Activated T-helper 1 cell treated with anti-CD3 and anti-CD28 coated beads, Interleukin-12 subunit alpha, Interleukin-12 subunit beta, Interleukin-2, Interleukin-4 antibody, amounts not matched to agents 30 ng/mL and 10 ng/mL and 1 ng/mL, durations not matched to agents 14 hours and 24 hours and 36 hours (primary cell): ENCODE measurements at regions not wholly inside any gene's neighbourhood (a gene's known extent, or its start where the extent isn't known, plus 50 kb on each side); places are given as distances from the start of the nearest gene placed in this dataset.

Experiments used
- DNase-seq: peaks from one replicate; pipeline ENCODE4 v3.0.0; 2021; ENCODE audit warnings: low spot score
- H3K27ac Mint-ChIP-seq: one replicate; pipeline ENCODE4 v1.8.0; 2021; ENCODE audit warnings: mild to moderate bottlenecking, mixed read lengths
- H3K27me3 Mint-ChIP-seq: one replicate; pipeline ENCODE4 v1.8.0; 2022; ENCODE audit warnings: mild to moderate bottlenecking, moderate library complexity, mixed read lengths; ENCODE audit not compliant: insufficient read depth
- H3K36me3 Mint-ChIP-seq: one replicate; pipeline ENCODE4 v1.8.0; 2021; ENCODE audit warnings: low read depth, mixed read lengths
- H3K4me1 Mint-ChIP-seq: one replicate; pipeline ENCODE4 v1.8.0; 2021; ENCODE audit warnings: low read depth, mixed read lengths
- H3K4me3 Mint-ChIP-seq: one replicate; pipeline ENCODE4 v1.8.0; 2021; ENCODE audit warnings: mild to moderate bottlenecking, moderate library complexity, mixed read lengths
- H3K9me3 Mint-ChIP-seq: one replicate; pipeline ENCODE4 v1.8.0; 2021; ENCODE audit warnings: mixed read lengths
- intact Hi-C: fragments of 100-400 bp; cut with micrococcal nuclease; formaldehyde crosslinking; loops from one replicate; pipeline ENCODE4 v1.15.1; 2024

DNA sequence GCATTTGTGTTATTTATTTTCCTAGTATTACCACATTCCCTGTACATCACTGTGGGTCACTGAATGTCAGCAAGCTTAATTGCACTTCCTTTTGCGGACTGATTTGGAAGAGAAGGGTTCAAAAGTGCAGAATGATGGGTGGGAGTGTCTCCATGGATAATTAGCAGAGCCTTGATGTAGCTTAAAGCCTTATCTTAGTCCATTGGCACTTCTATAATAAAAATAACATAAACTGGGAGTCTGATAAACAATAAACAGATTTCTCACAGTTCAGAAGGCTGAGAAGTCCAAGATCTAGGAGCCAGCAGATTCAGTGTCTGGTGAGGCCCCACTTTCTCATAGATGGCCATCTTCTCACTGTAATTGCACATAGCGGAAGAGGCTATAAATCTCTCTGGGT is 501.1 kb upstream of the POU3F2 start:
- H3K27ac Mint-ChIP-seq: no peak overlapping the region
- intact Hi-C loops: no loop called here
- no peaks in the 10 kb centered on the region for H3K4me1 Mint-ChIP-seq
- H3K36me3 Mint-ChIP-seq: no peaks in the 10 kb centered on the region
- H3K27me3 Mint-ChIP-seq: no peaks in the 10 kb centered on the region
- no peak overlapping the region for H3K4me3 Mint-ChIP-seq
- DNase-seq: no peak
- H3K9me3 Mint-ChIP-seq: no peaks in the 10 kb centered on the region

- H3K4me1 Mint-ChIP-seq: no peaks in the 10 kb centered on the region
- DNase-seq: no peak
- no peak overlapping the region for H3K27ac Mint-ChIP-seq
- no peaks in the 10 kb centered on the region for H3K9me3 Mint-ChIP-seq
- intact Hi-C loops: no loop called here
- H3K36me3 Mint-ChIP-seq: no peaks in the 10 kb centered on the region
- H3K4me3 Mint-ChIP-seq: no peak overlapping the region
- H3K27me3 Mint-ChIP-seq: no peaks in the 10 kb centered on the region
These were observed 498.8 kb upstream of the POU3F2 start for GRCh38 chr6:98335594-98335993.

DNA sequence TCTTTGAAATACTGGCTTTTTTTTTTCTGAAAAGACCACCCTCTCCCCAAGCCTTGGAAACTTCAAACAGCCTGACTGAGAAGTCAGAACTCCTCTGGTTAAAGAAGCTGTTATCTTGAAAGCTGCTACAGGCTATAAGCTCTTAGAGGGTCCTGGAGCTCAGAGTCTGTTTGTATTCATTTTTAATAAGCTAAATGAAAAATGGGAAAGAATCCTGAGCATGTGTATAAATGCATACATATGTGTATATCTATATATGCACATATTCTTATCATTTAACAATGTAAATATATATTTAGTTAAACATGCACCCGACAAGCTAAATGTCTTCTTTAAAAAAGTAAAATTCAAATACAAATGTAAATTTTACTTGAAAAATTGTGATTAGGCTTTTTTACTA is 494.9 kb upstream of the POU3F2 start:
- no peak overlapping the region for H3K27ac Mint-ChIP-seq
- no peaks in the 10 kb centered on the region for H3K27me3 Mint-ChIP-seq
- intact Hi-C loops: no loop called here
- no peaks in the 10 kb centered on the region for H3K9me3 Mint-ChIP-seq
- no peaks in the 10 kb centered on the region for H3K36me3 Mint-ChIP-seq
- H3K4me3 Mint-ChIP-seq: no peak overlapping the region
- no peak for DNase-seq
- H3K4me1 Mint-ChIP-seq: no peaks in the 10 kb centered on the region

- Mint-ChIP-seq H3K36me3 (no peaks in the 10 kb centered on the region), H3K4me3 (no peak overlapping the region), H3K27me3 (no peaks in the 10 kb centered on the region), H3K27ac (no peak overlapping the region), H3K4me1 (no peaks in the 10 kb centered on the region), H3K9me3 (no peaks in the 10 kb centered on the region)
- intact Hi-C loops: no loop called here
- no peak for DNase-seq
These were observed 491.4 kb upstream of the POU3F2 start for GRCh38 chr6:98343004-98343403.

DNA sequence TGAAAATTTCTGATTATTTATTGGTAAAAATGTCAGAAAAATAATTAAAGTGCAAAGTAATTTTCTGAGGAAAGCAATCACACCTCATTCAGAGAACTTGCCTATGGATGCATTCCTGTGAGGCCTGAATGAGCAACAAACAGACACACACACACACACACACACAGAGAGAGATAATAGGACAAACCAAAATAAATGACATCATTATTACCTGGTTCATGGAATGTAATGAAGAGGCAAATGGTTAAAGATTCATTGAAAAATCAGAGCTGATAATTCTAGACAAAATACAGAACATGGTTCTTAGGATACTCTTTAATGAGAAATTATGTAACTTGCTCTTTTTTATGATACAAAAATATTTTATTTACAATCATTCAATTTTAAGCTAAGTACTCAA is 490.6 kb upstream of the POU3F2 start:
- Mint-ChIP-seq H3K27ac (no peak overlapping the region), H3K4me1 (no peaks in the 10 kb centered on the region), H3K4me3 (no peak overlapping the region), H3K36me3 (no peaks in the 10 kb centered on the region), H3K27me3 (no peaks in the 10 kb centered on the region), H3K9me3 (no peaks in the 10 kb centered on the region)
- no peak for DNase-seq
- intact Hi-C loops: no loop called here

GRCh38 chr6:98352348-98352747 is 482.0 kb upstream of the POU3F2 start:
- Mint-ChIP-seq H3K4me1 (no peaks in the 10 kb centered on the region), H3K27ac (no peak overlapping the region), H3K36me3 (no peaks in the 10 kb centered on the region), H3K27me3 (no peaks in the 10 kb centered on the region), H3K4me3 (no peak overlapping the region), H3K9me3 (no peaks in the 10 kb centered on the region)
- intact Hi-C loops: no loop called here
- DNase-seq: no peak

DNA sequence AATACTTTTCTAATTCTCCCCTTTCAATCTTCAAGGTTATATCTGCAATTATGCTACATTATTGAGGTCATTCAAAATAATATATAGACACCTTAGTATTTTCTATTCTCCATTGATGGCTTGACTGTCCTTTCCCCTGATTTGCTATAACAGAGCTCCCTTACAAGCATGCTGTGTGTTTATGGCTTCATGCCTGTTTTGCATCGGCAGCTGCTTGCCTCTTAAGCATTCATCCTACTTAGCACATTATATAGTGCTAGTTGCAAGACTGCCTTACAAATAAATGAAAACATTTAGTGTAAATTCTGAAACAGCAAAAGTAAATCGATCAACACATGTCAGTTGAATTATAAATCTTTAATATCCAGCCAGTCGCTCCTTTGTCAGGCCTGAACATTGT is 476.2 kb upstream of the POU3F2 start:
- no peaks in the 10 kb centered on the region for H3K36me3 Mint-ChIP-seq
- H3K27me3 Mint-ChIP-seq: no peaks in the 10 kb centered on the region
- H3K4me1 Mint-ChIP-seq: no peaks in the 10 kb centered on the region
- DNase-seq: no peak
- intact Hi-C loops: no loop called here
- H3K27ac Mint-ChIP-seq: no peak overlapping the region
- H3K9me3 Mint-ChIP-seq: no peaks in the 10 kb centered on the region
- no peak overlapping the region for H3K4me3 Mint-ChIP-seq

DNA sequence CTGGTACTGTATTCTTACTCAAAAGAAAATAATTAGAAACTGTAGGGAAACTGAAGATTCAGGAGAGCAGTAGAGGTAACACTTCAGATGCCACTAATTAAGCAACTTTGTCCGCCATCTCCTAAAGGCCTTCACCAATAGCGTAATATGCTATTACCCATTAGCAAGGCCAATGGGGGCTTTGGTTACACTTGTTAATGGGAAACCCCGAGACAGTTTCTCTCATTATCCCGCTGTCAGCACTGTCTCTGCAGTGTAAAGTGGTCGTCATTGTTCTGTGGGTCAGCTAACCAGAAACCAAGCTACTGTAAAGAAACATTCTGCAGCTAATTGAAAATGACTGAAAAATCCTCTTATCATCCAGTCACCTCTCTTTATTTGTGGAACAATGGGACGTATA is 468.0 kb upstream of the POU3F2 start:
- intact Hi-C loops: no loop called here
- Mint-ChIP-seq H3K4me1 (no peaks in the 10 kb centered on the region), H3K9me3 (no peaks in the 10 kb centered on the region), H3K36me3 (no peaks in the 10 kb centered on the region), H3K4me3 (no peak overlapping the region), H3K27ac (no peak overlapping the region), H3K27me3 (peaks cover 1% of the 10 kb centered on the region)
- no peak for DNase-seq

DNA sequence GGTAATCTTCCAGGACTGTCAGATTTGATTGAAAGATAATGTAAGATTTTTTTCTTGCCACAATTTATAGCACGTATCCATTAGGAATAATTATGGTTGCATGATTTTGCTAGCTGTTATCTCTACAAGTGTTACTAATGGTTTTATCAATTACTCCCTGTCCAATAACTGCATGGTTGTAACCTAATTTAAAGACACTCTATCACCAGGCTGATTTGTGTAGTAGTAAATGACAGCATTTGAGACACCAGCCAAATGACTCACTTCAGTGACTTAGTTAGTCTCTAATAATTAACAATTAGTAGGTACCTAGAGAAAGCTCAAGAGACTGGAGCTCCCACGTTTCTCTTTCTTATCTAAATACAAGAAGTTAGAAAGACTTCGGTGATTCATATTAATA is 453.8 kb upstream of the POU3F2 start:
- no peak for DNase-seq
- intact Hi-C loops: no loop called here

DNA sequence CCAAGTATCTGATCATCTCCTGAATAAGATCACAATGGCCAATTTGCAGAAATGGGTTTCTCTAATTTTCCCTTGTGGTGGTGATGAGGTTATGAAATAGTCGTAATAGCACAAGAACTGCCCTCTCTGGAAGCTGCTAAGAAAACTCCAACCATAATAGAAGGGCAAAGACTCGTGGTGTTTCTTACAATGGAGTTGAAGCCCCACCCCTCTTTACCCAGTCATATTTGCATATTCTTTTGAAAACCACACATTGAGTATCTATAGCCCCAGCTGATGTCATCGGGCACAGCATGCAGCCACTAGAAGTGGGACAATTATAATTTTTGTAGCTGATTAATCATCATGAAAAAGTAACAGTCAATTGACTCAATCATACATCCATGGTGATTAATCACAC is 452.1 kb upstream of the POU3F2 start:
- no peak for DNase-seq
- Mint-ChIP-seq H3K4me3 (no peak overlapping the region), H3K4me1 (no peaks in the 10 kb centered on the region), H3K27me3 (no peaks in the 10 kb centered on the region), H3K27ac (no peak overlapping the region), H3K9me3 (no peaks in the 10 kb centered on the region), H3K36me3 (no peaks in the 10 kb centered on the region)
- intact Hi-C loops: no loop called here

More for the DNA sequence above, 453.8 kb upstream of the POU3F2 start:
- Mint-ChIP-seq H3K27me3 (no peaks in the 10 kb centered on the region), H3K4me1 (no peaks in the 10 kb centered on the region), H3K36me3 (no peaks in the 10 kb centered on the region), H3K9me3 (no peaks in the 10 kb centered on the region), H3K4me3 (no peak overlapping the region), H3K27ac (no peak overlapping the region)

- H3K27me3 Mint-ChIP-seq: no peaks in the 10 kb centered on the region
These were observed 450.0 kb upstream of the POU3F2 start for GRCh38 chr6:98384334-98384733.

DNA sequence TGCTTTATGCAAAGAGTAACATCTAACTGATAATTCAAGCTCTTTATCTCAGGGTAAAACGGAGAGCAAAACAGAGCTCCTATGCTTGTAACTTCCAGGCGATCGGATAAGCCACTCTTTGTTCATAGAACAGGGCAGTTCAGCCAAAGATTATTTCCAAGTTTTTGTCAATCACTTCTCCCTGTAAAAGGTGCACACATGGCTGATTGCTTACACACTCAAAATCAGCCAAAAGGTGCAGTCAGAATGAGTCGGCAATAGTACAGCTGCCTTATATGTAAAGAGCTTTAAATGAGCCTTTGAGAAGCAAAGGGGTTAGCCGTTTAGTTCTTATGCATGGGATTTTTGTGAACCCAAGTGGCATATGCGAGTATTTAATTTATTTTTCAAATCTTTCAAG is 449.6 kb upstream of the POU3F2 start:
- Mint-ChIP-seq H3K27ac (no peak overlapping the region), H3K4me1 (no peaks in the 10 kb centered on the region), H3K4me3 (no peak overlapping the region), H3K27me3 (no peaks in the 10 kb centered on the region), H3K9me3 (no peaks in the 10 kb centered on the region), H3K36me3 (no peaks in the 10 kb centered on the region)
- DNase-seq: no peak
- intact Hi-C loops: no loop called here

More at GRCh38 chr6:98384334-98384733, 450.0 kb upstream of the POU3F2 start:
- no peak overlapping the region for H3K27ac Mint-ChIP-seq
- no peaks in the 10 kb centered on the region for H3K36me3 Mint-ChIP-seq
- no peaks in the 10 kb centered on the region for H3K4me1 Mint-ChIP-seq
- intact Hi-C loops: no loop called here
- DNase-seq: no peak
- H3K9me3 Mint-ChIP-seq: no peaks in the 10 kb centered on the region
- H3K4me3 Mint-ChIP-seq: no peak overlapping the region

DNA sequence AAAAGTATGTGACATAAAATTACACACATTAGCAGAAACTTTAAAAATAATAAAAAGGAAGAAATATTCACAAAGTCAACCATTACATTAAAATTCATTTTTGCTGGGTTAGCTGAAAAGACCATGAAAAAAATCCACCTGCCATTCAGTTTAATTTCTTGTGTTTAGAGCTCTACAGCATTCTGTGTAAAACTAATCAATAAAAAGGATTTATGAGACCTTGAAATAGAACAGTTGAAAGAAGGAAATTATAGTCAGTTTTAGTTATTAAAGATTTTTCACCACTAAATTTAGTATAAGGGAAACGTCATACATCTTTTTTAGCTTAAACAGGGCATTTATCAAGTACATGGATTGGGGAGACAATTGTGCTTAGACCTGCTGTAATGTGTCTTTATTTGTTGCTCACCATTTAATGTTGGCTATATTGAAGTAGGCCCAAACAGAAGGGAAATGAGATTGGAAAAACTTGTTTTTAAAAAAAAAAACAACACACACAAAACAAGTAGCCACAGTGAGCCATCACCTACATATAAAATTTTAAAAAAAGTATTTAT is 438.7 kb upstream of the POU3F2 start:
- no peak overlapping the region for H3K4me3 Mint-ChIP-seq
- no peak overlapping the region for H3K27ac Mint-ChIP-seq
- H3K9me3 Mint-ChIP-seq: no peaks in the 10 kb centered on the region
- H3K27me3 Mint-ChIP-seq: no peaks in the 10 kb centered on the region
- no peaks in the 10 kb centered on the region for H3K36me3 Mint-ChIP-seq
- no peak for DNase-seq
- no peaks in the 10 kb centered on the region for H3K4me1 Mint-ChIP-seq
- intact Hi-C loops: no loop called here

DNA sequence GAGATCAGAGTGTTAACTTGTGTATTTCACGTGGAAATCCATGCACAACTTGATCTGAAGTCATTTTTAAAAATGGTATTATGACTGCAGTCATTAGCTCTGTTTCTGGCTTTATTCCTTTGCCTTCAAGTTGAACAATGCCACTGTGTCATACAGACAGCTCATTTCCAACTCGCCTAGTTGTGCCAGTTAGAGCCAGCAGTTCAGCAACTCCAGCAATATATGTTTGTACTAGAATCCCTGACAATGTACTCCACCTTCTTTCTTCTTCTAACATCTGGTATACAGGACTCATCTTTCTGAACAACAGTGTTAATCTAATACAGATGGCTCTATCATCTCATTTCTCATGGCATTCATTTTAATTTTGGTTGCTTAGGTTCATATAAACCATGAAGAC is 418.3 kb upstream of the POU3F2 start:
- H3K9me3 Mint-ChIP-seq: peaks cover 3% of the 10 kb centered on the region
- no peaks in the 10 kb centered on the region for H3K36me3 Mint-ChIP-seq
- intact Hi-C loops: no loop called here
- H3K4me1 Mint-ChIP-seq: no peaks in the 10 kb centered on the region
- no peak for DNase-seq
- H3K27ac Mint-ChIP-seq: no peak overlapping the region
- H3K4me3 Mint-ChIP-seq: no peak overlapping the region
- no peaks in the 10 kb centered on the region for H3K27me3 Mint-ChIP-seq
